Activated B cell treated with CpG ODN at 0.5 μM for 24 hours (primary cell): ENCODE measurements at regions not wholly inside any gene's neighbourhood (a gene's known extent, or its start where the extent isn't known, plus 50 kb on each side); places are given as distances from the start of the nearest gene placed in this dataset.

Experiments
- ATAC-seq: fragments of 200-7000 bp; cut with Tn5 transposase; one replicate; pipeline ENCODE4 v1.10.0; 2021; ENCODE audit warnings: low read depth, mild to moderate bottlenecking, moderate library complexity
- CTCF ChIA-PET: fragments of 350-600 bp; sonication (Branson Sonifier 250); formaldehyde crosslinking; loops from one replicate; lab custom pipeline; 2021; ENCODE audit warnings: antibody characterized with exemption; lab: Charles Lee
- POLR2A ChIA-PET: fragments of 350-600 bp; sonication (Branson Sonifier 250); formaldehyde crosslinking; loops from one replicate; lab custom pipeline; 2021; ENCODE audit warnings: antibody characterized with exemption; lab: Charles Lee
- DNase-seq: peaks from one replicate; pipeline ENCODE4 v3.0.0; 2022
- H3K27ac Mint-ChIP-seq: one replicate; pipeline ENCODE4 v1.8.0; 2020; ENCODE audit warnings: mixed read lengths
- H3K27me3 Mint-ChIP-seq: one replicate; pipeline ENCODE4 v1.8.0; 2021; ENCODE audit warnings: mixed read lengths
- H3K36me3 Mint-ChIP-seq: one replicate; pipeline ENCODE4 v1.8.0; 2021; ENCODE audit warnings: low read depth, mixed read lengths
- H3K4me1 Mint-ChIP-seq: one replicate; pipeline ENCODE4 v1.8.0; 2021; ENCODE audit warnings: mixed read lengths
- H3K4me3 Mint-ChIP-seq: one replicate; pipeline ENCODE4 v1.8.0; 2020; ENCODE audit warnings: mild to moderate bottlenecking, mixed read lengths
- H3K9me3 Mint-ChIP-seq: one replicate; pipeline ENCODE4 v1.8.0; 2020; ENCODE audit warnings: mixed read lengths
- CTCF ChIP-seq: fragments of 200-600 bp; IDR thresholded peaks from one replicate; pipeline ENCODE4 v1.8.0; 2022; ENCODE audit warnings: antibody characterized with exemption, mild to moderate bottlenecking
- intact Hi-C: fragments of 100-400 bp; cut with micrococcal nuclease; formaldehyde crosslinking; loops from one replicate; pipeline ENCODE4 v1.15.1; 2024

- H3K4me3 Mint-ChIP-seq = no peak overlapping the region
- DNase-seq = no peak
- no peak for ATAC-seq
- no peaks in the 10 kb centered on the region for H3K27me3 Mint-ChIP-seq
- no peaks in the 10 kb centered on the region for H3K9me3 Mint-ChIP-seq
- no peak for TF ChIP-seq CTCF
- no peaks in the 10 kb centered on the region for H3K36me3 Mint-ChIP-seq
- POLR2A ChIA-PET = interaction anchor here (1.0 to 2.4 kb wide), 4 partner anchors 9 to 63 kb away, joined by 3 to 14 read pairs (median 4); partner anchors contain the start of gene EML4
- CTCF ChIA-PET = interaction anchor here (1.4 kb wide), 1 partner anchor 87 kb away, joined by 3 read pairs; no protein-coding TSS in a partner anchor
- no peak overlapping the region for H3K27ac Mint-ChIP-seq
- intact Hi-C loops = loop anchor here (10.0 kb wide), 1 partner anchor 1886 kb away; the partner anchor contains the start of gene LRPPRC
- peaks cover 11% of the 10 kb centered on the region for H3K4me1 Mint-ChIP-seq
Measured at GRCh38 chr2:42108852-42109251, 60.3 kb upstream of the EML4 start.

GRCh38 chr2:42109959-42110640 lies 59.1 kb upstream of the EML4 start:
- ChIA-PET CTCF (no interaction called here), POLR2A (interaction anchor here (0.6 to 2.4 kb wide), 6 partner anchors 8 to 59 kb away, joined by 3 to 14 read pairs (median 4); partner anchors contain the start of gene EML4)
- Mint-ChIP-seq H3K36me3 (no peaks in the 10 kb centered on the region), H3K4me1 (peaks cover 22% of the 10 kb centered on the region), H3K27ac (peak overlapping the region; percentile 36), H3K9me3 (no peaks in the 10 kb centered on the region), H3K4me3 (no peak overlapping the region), H3K27me3 (no peaks in the 10 kb centered on the region)
- DNase-seq (no peak), ATAC-seq (no peak)
- no peak for TF ChIP-seq CTCF
- intact Hi-C loops = loop anchor here (10.0 kb wide), 1 partner anchor 1885 kb away; the partner anchor contains the start of gene LRPPRC

GRCh38 chr2:42110641-42111322 lies 58.4 kb upstream of the EML4 start:
- no peak for DNase-seq
- ChIA-PET POLR2A (interaction anchor here (0.7 to 2.4 kb wide), 5 partner anchors 7 to 58 kb away, joined by 3 to 14 read pairs (median 3); partner anchors contain the start of gene EML4), CTCF (no interaction called here)
- no peak for TF ChIP-seq CTCF
- H3K4me1 Mint-ChIP-seq = peaks cover 26% of the 10 kb centered on the region
- no peaks in the 10 kb centered on the region for H3K36me3 Mint-ChIP-seq
- no peak for ATAC-seq
- H3K27ac Mint-ChIP-seq = peak overlapping the region; percentile 36
- intact Hi-C loops = no loop called here
- H3K27me3 Mint-ChIP-seq = no peaks in the 10 kb centered on the region
- H3K4me3 Mint-ChIP-seq = no peak overlapping the region
- no peaks in the 10 kb centered on the region for H3K9me3 Mint-ChIP-seq

- Mint-ChIP-seq H3K9me3 (no peaks in the 10 kb centered on the region), H3K36me3 (no peaks in the 10 kb centered on the region), H3K27ac (no peak overlapping the region), H3K4me3 (no peak overlapping the region), H3K27me3 (no peaks in the 10 kb centered on the region), H3K4me1 (peaks cover 42% of the 10 kb centered on the region)
- no peak for TF ChIP-seq CTCF
- ChIA-PET CTCF (no interaction called here), POLR2A (interaction anchor here (0.7 to 1.3 kb wide), 3 partner anchors 8 to 21 kb away, joined by 3 to 6 read pairs (median 5); no protein-coding TSS in a partner anchor)
- no peak for ATAC-seq
- intact Hi-C loops = no loop called here
- DNase-seq = no peak
Measured at GRCh38 chr2:42112418-42112817, 56.7 kb upstream of the EML4 start.

- DNase-seq (no peak), ATAC-seq (no peak)
- Mint-ChIP-seq H3K27ac (no peak overlapping the region), H3K9me3 (no peaks in the 10 kb centered on the region), H3K4me1 (peaks cover 53% of the 10 kb centered on the region), H3K27me3 (no peaks in the 10 kb centered on the region), H3K36me3 (no peaks in the 10 kb centered on the region), H3K4me3 (no peak overlapping the region)
- TF ChIP-seq CTCF = no peak
- CTCF ChIA-PET = interaction anchor here (1.4 kb wide), 1 partner anchor 83 kb away, joined by 3 read pairs; no protein-coding TSS in a partner anchor
- POLR2A ChIA-PET = interaction anchor here (1.3 kb wide), 1 partner anchor 20 kb away, joined by 6 read pairs; no protein-coding TSS in a partner anchor
- intact Hi-C loops = no loop called here
Measured at GRCh38 chr2:42113452-42113851, 55.7 kb upstream of the EML4 start.
